Progenitor cell of endocrine pancreas (in vitro differentiated cells): ENCODE measurements at regions not wholly inside any gene's neighbourhood (a gene's known extent, or its start where the extent isn't known, plus 50 kb on each side); places are given as distances from the start of the nearest gene placed in this dataset.

Source experiments
- DNase-seq: peaks from one replicate; pipeline ENCODE4 v3.0.0; 2021; ENCODE audit warnings: low spot score; ENCODE audit not compliant: unreplicated experiment
- H3K27ac Mint-ChIP-seq: 2 replicates; pipeline ENCODE4 v1.8.0; 2021; ENCODE audit warnings: mild to moderate bottlenecking, moderate library complexity, mixed read lengths
- H3K27me3 Mint-ChIP-seq: 2 replicates; pipeline ENCODE4 v1.8.0; 2021; ENCODE audit warnings: mixed read lengths
- H3K36me3 Mint-ChIP-seq: 2 replicates; pipeline ENCODE4 v1.8.0; 2022; ENCODE audit warnings: mixed read lengths; ENCODE audit not compliant: insufficient read depth
- H3K4me1 Mint-ChIP-seq: 2 replicates; pipeline ENCODE4 v1.8.0; 2021; ENCODE audit warnings: low read depth, mixed read lengths
- H3K4me3 Mint-ChIP-seq: 2 replicates; pipeline ENCODE4 v1.8.0; 2021; ENCODE audit warnings: low read depth, mild to moderate bottlenecking, moderate library complexity, mixed read lengths
- H3K9me3 Mint-ChIP-seq: 2 replicates; pipeline ENCODE4 v1.8.0; 2021; ENCODE audit warnings: low read depth, mixed read lengths
- TF ChIP-seq, protein P1 (sequence below): fragments of 200-600 bp; sonication (generic); IDR thresholded peaks from one replicate; pipeline ENCODE4 v1.5.0; 2021; ENCODE audit warnings: antibody characterized with exemption, mild to moderate bottlenecking; ENCODE audit not compliant: unreplicated experiment

DNA sequence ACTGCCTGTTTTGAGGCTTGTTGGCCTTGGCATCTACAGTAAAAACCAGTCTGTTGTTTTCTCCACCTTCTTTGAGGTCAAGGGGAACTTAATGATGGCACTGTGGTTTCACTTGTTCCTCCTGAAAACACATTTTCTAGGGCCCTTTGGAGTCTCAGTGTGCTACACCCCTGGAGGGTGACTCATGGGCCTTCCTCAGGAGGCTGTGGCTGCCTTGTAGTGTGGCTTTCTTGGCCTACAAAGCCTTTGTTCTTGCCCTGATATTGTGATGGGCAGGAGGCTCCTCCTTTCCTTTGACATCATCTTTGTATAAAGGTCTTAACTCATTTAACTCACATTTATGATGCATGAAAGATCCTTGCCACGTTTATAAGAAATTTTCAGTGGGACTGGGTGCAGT lies 56.3 kb upstream of the GPBP1 start:
- TF ChIP-seq, protein P1, sequence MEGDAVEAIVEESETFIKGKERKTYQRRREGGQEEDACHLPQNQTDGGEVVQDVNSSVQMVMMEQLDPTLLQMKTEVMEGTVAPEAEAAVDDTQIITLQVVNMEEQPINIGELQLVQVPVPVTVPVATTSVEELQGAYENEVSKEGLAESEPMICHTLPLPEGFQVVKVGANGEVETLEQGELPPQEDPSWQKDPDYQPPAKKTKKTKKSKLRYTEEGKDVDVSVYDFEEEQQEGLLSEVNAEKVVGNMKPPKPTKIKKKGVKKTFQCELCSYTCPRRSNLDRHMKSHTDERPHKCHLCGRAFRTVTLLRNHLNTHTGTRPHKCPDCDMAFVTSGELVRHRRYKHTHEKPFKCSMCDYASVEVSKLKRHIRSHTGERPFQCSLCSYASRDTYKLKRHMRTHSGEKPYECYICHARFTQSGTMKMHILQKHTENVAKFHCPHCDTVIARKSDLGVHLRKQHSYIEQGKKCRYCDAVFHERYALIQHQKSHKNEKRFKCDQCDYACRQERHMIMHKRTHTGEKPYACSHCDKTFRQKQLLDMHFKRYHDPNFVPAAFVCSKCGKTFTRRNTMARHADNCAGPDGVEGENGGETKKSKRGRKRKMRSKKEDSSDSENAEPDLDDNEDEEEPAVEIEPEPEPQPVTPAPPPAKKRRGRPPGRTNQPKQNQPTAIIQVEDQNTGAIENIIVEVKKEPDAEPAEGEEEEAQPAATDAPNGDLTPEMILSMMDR, result no peak
- Mint-ChIP-seq H3K9me3 (peaks cover 2% of the 10 kb centered on the region), H3K36me3 (no peaks in the 10 kb centered on the region), H3K4me3 (no peak overlapping the region), H3K27ac (no peak overlapping the region), H3K4me1 (no peaks in the 10 kb centered on the region), H3K27me3 (no peaks in the 10 kb centered on the region)
- DNase-seq, result no peak

GRCh38 chr5:57119031-57119430 lies 54.8 kb upstream of the GPBP1 start:
- H3K4me3 Mint-ChIP-seq, result no peak overlapping the region
- no peaks in the 10 kb centered on the region for H3K4me1 Mint-ChIP-seq
- DNase-seq, result no peak
- TF ChIP-seq, protein P1, result no peak
- no peaks in the 10 kb centered on the region for H3K36me3 Mint-ChIP-seq
- H3K9me3 Mint-ChIP-seq, result peaks cover 4% of the 10 kb centered on the region
- no peaks in the 10 kb centered on the region for H3K27me3 Mint-ChIP-seq
- no peak overlapping the region for H3K27ac Mint-ChIP-seq

DNA sequence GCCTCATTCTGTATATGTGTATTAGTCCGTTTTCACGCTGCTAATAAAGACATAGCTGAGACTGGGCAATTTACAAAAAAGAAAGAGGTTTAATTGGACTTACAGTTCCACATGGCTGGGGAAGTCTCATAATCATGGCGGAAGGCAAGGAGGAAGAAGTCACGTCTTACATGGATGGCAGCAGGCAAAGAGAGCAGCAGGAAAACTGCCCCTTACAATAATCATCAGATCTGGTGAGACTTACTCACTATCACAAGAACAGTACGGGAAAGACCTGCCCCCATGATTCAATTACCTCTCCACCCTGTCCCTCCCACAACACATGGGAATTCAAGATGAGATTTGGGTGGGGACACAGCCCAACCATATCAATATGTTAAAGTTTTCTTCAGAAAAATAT lies 49.8 kb upstream of the GPBP1 start:
- TF ChIP-seq, protein P1, result no peak
- no peaks in the 10 kb centered on the region for H3K4me1 Mint-ChIP-seq
- H3K4me3 Mint-ChIP-seq, result no peak overlapping the region
- no peaks in the 10 kb centered on the region for H3K36me3 Mint-ChIP-seq
- no peak for DNase-seq
- peaks cover 4% of the 10 kb centered on the region for H3K9me3 Mint-ChIP-seq
- H3K27me3 Mint-ChIP-seq, result no peaks in the 10 kb centered on the region
- no peak overlapping the region for H3K27ac Mint-ChIP-seq
